ENCODE measurements at regions not wholly inside any gene's neighbourhood (a gene's known extent, or its start where the extent isn't known, plus 50 kb on each side); places are given as distances from the start of the nearest gene placed in this dataset.
"Not testable (repeated sequence)": the region's sequence is repeated elsewhere in the genome, so short reads cannot be mapped to it uniquely, and the experiment has no call there.

- no peak for DNase-seq
Observed at GRCh38 chr1:181205901-181206300, 117.4 kb downstream of the IER5 start.

DNA sequence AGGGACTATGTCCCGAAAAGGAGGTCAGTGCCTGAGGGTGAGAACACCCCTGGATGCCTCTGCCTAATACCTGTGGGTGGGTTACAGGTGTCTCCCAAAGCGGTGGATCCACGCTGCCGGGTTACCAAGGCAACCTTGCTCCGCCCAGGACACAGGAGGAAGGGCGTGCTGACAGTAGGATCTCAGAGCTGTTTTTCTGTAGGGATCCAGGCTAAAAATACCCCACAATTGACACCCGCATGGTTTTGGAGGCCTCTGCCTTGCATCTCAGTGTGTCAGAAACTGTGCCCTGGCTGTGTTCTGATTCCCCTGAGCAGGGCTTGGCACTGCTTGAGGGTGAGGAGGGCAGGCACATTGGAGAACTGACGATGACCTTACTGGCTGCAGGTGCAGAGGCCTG, 118.0 kb downstream of the IER5 start:
- no peak for DNase-seq

DNA sequence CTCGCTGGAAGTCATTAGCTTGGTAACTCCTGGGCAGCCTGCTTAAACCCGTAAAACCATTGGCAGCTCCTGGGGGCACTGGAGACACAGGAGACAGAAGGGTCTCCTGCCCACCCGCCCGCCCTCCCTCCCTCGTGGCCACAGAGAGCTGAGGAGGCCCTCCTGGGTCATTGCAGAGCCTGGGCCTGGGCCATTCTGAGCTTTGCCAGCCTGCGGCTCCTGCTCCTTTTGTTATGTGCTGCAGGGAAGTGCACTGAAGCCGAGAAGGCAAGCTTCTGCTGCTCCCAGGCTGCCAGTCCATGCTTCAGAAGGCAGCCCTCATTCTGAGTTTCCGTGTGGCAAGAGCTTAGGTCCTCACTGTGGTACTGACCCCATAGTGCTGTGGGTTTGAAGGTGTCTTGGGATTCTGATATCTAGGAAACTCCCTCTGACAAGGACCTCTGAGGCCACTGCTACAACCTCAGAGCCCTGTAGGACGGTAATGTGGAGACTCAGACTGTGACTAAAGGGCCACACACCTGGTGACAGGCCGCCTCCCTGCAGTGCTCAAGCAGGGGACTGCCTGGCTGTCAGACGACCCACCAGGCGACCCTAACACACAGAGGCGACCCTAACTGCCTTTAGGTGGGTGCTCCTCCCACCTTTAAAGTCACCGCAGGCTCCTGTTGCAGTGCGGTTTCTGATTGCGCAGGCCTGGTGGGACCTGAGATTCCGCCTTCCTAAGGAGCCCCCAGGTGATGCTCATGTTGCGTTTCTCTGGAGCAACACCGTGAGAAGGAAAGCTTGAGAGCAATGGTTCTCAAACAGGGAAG, 118.7 kb downstream of the IER5 start:
- DNase-seq = no peak

DNA sequence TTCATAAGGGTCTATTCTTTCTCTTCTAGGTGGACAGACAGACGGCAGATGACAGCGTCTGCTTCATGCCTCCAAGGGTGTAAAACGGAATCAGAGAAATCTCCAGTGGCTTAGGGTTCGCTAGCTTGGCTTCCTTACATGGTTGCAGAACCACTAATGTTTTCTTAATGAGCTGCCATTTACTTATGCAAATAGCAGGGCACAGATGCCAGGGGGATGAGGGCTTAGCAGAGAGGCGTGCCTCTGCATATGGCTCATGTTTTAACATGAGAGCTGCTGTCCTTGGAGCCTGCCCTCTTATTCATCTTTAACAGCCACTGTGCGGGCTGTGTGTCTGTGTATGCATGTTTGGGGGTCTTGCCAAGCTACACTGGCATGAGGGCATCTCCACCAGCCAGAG, 119.6 kb downstream of the IER5 start:
- no peak for DNase-seq

GRCh38 chr1:181208967-181209366, 120.5 kb downstream of the IER5 start:
- no peak for DNase-seq

GRCh38 chr1:181213056-181213455, 124.6 kb downstream of the IER5 start:
- no peak for DNase-seq

DNA sequence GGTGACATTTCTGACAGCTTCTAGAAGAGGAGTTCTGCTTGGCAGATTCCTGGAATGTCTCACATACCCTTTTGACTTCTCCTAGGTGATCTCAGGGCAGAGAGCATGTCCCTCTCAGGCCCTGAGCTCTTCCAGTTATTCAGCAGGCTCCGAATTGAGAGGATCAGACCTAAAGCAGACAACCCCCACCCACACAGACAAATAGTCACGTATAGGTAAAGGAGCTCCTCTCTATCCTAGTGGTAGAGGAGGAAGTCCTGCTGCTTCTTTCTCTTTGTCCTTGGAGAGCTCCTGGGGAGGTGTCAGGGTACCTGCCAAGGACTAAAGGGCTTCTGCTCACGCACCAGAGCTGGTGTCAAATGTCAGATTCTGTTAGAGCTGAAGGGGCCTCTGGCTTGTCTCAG, 128.1 kb downstream of the IER5 start:
- DNase-seq = no peak

GRCh38 chr1:181219938-181220337, 131.4 kb downstream of the IER5 start:
- no peak for DNase-seq

DNA sequence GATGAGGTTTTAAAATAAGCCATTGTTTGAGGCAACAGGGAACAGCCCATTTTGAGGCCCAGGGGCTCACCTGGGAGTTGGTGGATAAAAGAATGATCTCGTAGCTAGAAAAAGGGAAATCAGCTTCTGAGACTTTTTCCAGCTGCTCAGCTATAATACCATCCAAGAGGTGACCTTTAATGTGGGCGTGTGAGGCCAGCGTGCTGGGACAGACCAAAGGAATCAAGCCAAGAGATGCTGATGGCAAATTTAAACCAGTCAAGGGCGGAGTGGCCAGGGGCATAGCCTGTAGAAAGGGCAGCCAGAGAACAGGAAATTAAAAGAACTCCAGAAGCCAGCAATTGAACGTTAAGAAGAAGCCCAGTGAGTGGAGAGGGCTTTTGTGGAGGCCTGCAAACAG, 132.6 kb downstream of the IER5 start:
- no peak for DNase-seq

GRCh38 chr1:181222972-181223505, 134.5 kb downstream of the IER5 start:
- DNase-seq = no peak

DNA sequence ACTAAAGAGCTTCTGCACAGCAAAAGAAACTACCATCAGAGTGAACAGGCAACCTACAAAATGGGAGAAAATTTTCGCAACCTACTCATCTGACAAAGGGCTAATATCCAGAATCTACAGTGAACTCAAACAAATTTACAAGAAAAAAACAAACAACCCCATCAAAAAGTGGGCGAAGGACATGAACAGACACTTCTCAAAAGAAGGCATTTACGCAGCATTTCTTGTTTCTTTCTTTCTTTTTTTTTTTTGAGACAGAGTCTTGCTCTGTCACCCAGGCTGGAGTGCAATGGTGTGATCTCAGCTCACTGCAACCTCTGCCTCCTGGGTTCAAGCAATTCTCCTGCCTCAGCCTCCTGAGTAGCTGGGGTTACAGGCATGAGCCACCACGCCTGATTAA, 138.2 kb downstream of the IER5 start:
- DNase-seq = not testable (repeated sequence)

DNA sequence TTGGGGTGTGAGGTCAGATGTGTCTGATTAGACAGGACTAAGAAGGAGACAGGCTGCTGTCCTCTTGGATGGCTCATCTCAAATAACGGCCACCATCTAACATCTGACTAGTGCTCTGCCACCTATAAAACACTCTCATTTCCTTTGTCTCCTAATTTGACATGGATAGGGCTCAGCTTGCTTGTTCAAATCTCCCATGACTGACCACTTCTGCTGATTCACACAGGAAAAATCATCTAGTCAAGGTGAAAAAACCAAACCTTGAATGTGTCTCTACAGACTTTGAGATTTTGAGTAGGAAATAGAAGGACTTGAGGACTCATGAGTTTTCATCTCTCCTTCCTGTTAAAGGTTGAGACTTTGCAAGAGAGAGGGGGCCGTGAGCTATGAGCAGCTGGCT, 150.6 kb downstream of the IER5 start:
- no peak for DNase-seq

DNA sequence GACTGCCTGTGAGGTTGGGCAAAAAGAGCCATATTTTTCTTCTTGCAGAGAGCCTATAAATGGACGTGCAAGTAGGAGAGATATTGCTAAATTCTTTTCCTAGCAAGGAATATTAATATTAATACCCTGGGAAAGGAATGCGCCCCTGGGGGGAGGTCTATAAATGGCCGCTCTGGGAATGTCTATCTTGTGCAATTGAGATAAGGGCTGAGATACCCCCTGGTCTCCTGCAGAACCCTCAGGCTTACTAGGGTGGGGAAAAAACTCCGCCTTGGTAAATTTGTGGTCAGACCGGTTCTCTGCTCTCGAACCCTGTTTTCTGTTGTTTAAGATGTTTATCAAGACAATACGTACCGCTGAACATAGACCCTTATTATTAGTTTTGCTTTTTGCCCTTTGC, 157.8 kb downstream of the IER5 start:
- DNase-seq = not testable (repeated sequence)

- DNase-seq = not testable (repeated sequence)
Observed at GRCh38 chr1:181248361-181248760, 159.9 kb downstream of the IER5 start.

DNA sequence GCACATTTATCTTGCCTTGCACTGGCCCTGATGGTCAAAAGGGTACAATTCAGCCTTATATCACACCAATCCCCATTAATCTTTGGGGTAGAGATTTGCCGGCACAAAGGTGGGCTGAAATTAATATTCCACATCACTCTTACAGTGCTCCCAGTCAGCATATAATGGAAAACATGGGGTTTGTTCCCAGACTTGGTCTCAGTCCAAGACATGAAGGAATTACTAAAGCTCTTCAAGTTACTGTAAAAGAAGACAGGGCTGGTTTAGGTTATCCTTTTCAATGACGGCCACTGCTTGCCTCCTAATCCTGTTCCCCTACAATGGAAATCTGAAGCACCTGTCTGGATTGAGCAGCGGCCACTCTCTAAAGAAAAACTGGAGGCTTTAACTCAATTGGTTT, 160.7 kb downstream of the IER5 start:
- DNase-seq = no peak

GRCh38 chr1:181250038-181250437, 161.5 kb downstream of the IER5 start:
- DNase-seq = no peak

- no peak for DNase-seq
Observed at GRCh38 chr1:181251001-181251712, 162.7 kb downstream of the IER5 start.

- DNase-seq = no peak
Observed at GRCh38 chr1:181251713-181252075, 163.2 kb downstream of the IER5 start.

GRCh38 chr1:181253601-181254000, 165.1 kb downstream of the IER5 start:
- not testable (repeated sequence) for DNase-seq

DNA sequence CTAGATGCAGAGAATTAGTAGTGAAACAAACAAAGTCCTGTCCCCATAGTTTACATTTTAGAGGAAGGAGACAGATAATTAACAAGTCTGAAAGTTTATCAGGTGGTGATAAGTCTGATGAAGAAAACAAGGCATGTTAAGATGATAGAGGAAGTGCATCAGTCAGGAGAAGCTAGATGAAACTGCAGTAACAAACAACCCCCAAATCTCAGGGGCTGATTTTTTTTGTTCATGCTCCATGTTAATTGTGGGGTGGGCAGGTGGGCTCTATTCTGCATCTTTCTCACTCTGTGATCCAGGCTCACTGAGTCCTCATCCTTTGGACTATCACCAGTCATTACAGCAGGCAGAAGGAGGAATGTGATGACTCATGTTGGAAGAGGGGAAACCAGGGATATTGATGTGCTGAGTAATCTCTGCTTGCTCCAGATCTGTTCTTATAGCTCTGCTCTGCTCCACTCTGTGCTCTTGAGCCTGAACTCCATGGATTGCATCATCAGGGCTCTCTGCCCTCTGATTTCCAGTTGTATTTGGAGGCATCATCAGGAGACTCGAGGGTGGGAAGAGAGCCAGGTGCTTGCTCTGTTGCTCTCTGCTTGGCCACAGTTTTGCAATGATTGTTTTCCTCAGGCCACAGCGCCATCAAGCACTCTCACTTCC, 166.9 kb downstream of the IER5 start:
- no peak for DNase-seq

- no peak for DNase-seq
Observed at GRCh38 chr1:181257117-181257516, 168.6 kb downstream of the IER5 start.

- DNase-seq = no peak
Observed at GRCh38 chr1:181259026-181259745, 170.7 kb downstream of the IER5 start.

DNA sequence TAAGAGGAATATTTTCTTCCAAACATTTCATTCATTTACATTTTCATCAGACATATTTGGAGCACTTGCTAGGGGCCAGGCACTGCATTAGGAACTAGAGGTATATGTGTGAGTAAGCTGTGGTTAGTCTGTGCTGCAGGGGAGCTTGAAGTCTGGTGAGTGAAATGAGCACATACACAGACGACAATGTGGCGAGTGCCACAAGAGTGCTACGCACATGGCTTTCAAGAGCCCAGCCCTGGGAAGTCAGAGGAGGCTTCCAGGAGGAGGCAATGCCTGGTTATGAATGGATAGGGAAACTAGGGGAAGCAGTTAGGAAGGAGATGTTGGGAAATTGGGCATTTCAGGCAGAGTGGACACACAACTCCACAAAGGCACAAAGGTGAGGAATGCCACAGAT, 171.8 kb downstream of the IER5 start:
- no peak for DNase-seq
